ENCODE measurements at regions not wholly inside any gene's neighbourhood (a gene's known extent, or its start where the extent isn't known, plus 50 kb on each side); places are given as distances from the start of the nearest gene placed in this dataset.

- TF ChIP-seq CTCF (conservative IDR thresholded peaks at IDR 0.05; ENCODE audit: low read depth, low read length) (no peak), EZH2 (IDR thresholded peaks at IDR 0.05; ENCODE audit: low read length, unreplicated experiment) (no peak), EZH2phosphoT487 (IDR thresholded peaks at IDR 0.05; ENCODE audit: borderline replicate concordance, low read length) (no peak)
These were observed 324.9 kb upstream of the MEX3C start for GRCh38 chr18:51522338-51522737.
